Fibroblast of skin of left biceps (primary cell): ENCODE measurements at regions not wholly inside any gene's neighbourhood (a gene's known extent, or its start where the extent isn't known, plus 50 kb on each side); places are given as distances from the start of the nearest gene placed in this dataset.

Experiments
- DNase-seq, 2 experiments: peaks; one replicate each; pipeline ENCODE4 v3.0.0-alpha.2; 2013; ENCODE audit warnings: low read depth in 2 of 2

DNA sequence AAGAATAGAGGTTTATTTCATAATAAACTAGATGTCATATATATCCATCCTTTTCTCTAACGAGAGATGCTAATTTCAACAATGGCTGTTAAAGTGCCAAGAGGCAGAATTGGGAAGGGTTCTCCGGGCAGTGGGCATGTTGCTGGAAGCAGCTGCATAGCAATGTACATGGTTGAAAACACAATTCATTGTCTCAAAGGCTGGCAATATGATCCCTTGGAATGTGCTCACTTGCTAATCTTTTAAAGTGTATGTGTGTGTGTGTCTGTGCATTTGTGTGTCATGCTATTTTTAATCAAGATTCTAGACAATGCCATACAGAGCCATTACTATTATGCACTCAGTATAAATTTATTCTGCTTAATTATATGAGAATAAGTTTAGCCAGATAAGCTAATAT, 1020.3 kb downstream of the NAALADL2 start:
- no peak for DNase-seq

DNA sequence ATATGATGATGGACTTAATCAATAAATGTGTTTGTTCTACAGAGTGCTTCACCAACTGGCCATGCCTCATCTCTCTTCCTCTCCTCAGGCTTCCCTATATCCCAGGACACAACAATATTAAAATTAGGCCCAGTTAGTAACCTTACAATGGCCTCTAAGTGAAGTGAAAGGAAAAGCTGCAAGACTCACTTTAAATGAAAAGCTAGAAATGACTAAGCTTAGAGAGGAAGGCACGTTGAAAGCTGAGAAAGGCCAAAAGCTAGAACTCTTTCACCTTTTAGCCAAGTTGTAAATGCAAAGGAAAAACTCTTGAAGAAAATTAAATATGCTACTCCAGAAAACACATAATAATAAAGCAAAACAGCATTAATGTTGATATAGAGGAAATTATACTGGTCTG, 1010.3 kb downstream of the NAALADL2 start:
- no peak for DNase-seq

DNA sequence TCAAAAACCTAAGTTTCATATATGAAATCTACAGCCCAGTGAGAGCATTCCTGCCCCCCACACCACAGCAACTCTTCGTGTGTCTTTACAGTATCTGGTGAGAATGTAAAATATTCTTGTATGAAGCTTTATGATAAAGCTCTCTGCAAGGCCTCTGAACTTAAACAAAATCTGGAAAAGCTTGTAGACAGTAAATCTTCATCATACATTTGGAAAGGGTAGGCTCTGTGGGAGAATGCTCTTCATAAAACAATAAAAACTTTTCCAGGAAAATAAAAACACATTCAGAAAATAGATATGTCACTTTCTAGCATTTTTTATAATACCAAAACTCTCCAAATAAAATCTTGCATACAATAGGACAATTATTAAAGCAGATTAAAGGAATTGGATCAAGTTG, 1009.5 kb downstream of the NAALADL2 start:
- DNase-seq, result no peak

DNA sequence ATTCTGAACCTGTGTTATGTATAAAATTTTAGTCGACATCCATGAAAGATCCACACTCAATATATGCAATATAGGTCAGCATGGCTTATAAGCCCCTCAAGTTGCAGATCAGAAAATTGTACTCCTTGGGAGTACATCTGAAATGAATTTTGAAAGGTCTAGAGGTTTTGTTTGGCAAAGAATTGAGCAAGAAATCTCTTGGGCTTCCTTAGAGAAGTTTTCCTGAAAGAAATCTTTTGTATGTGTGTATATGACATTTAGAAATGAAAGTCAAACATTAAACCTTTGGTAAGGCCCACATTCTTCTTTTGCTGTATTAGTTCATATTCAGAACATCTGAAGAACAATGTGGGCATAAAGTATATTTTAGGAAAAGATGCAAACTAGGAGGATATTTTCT, 1006.6 kb downstream of the NAALADL2 start:
- no peak for DNase-seq

DNA sequence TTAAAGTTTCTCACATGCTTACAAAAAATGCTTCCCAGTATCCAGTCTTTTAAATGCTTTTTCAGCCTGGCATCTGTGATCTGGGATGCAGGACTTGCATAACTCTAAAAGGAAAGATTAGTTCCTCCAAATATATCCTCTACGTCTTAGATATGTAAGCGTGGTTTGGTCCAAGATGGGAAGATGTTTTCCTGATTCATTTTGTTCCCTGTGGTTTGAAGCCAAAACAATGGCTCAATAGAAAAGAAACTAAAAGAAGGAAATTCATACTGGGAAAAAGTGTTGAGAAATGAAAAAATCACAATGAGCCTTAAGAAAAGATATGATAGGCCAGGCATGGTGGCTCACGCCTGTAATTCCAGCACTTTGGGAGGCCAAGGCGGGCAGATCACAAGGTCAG, 1002.8 kb downstream of the NAALADL2 start:
- no peak for DNase-seq
